ENCODE measurements at regions not wholly inside any gene's neighbourhood (a gene's known extent, or its start where the extent isn't known, plus 50 kb on each side); places are given as distances from the start of the nearest gene placed in this dataset.

- FAIRE-seq = no peak
These were observed 98.9 kb upstream of the FOXD3 start for GRCh38 chr1:63223426-63223825.

GRCh38 chr1:63230722-63231121, 91.6 kb upstream of the FOXD3 start:
- FAIRE-seq = no peak

GRCh38 chr1:63238721-63239120, 83.6 kb upstream of the FOXD3 start:
- FAIRE-seq = no peak

- no peak for FAIRE-seq
These were observed 77.2 kb upstream of the FOXD3 start for GRCh38 chr1:63245186-63245585.

GRCh38 chr1:63248216-63248615, 74.2 kb upstream of the FOXD3 start:
- no peak for FAIRE-seq

- FAIRE-seq = no peak
These were observed 67.2 kb upstream of the FOXD3 start for GRCh38 chr1:63255153-63255552.

- no peak for FAIRE-seq
These were observed 60.5 kb upstream of the FOXD3 start for GRCh38 chr1:63261736-63262458.

GRCh38 chr1:63262459-63262770, 60.0 kb upstream of the FOXD3 start:
- no peak for FAIRE-seq

GRCh38 chr1:63264161-63264560, 58.2 kb upstream of the FOXD3 start:
- FAIRE-seq = no peak

GRCh38 chr1:63266857-63267256, 55.5 kb upstream of the FOXD3 start:
- no peak for FAIRE-seq

- FAIRE-seq = no peak
These were observed 53.5 kb upstream of the FOXD3 start for GRCh38 chr1:63268876-63269275.

GRCh38 chr1:63269571-63269970, 52.8 kb upstream of the FOXD3 start:
- FAIRE-seq = no peak
